HEK293T (cell line): ENCODE measurements at regions not wholly inside any gene's neighbourhood (a gene's known extent, or its start where the extent isn't known, plus 50 kb on each side); places are given as distances from the start of the nearest gene placed in this dataset.

Experiments
- CTCF ChIA-PET: fragments of 350-600 bp; formaldehyde crosslinking; extraction: SDS; loops from one replicate; lab custom pipeline; 2021; ENCODE audit warnings: antibody characterized with exemption, inconsistent platforms; lab: Yijun Ruan, JAX
- POLR2A ChIA-PET: fragments of 350-600 bp; formaldehyde crosslinking; extraction: SDS; loops from one replicate; lab custom pipeline; 2020; ENCODE audit warnings: antibody characterized with exemption, inconsistent platforms; lab: Yijun Ruan, JAX
- DNase-seq: peaks from one replicate; pipeline ENCODE4 v3.0.0; 2012; ENCODE audit warnings: mixed read lengths; ENCODE audit errors: extremely low spot score
- ARNT ChIP-seq: fragments of 450-650 bp; IDR thresholded peaks from 2 replicates; pipeline ENCODE4 v1.6.1; 2017; ENCODE audit warnings: mild to moderate bottlenecking
- BHLHE40 ChIP-seq: fragments of 450-650 bp; IDR thresholded peaks from 2 replicates; pipeline ENCODE4 v1.6.1; 2016; ENCODE audit warnings: mild to moderate bottlenecking, moderate library complexity, borderline replicate concordance
- CTBP1 ChIP-seq: fragments of 450-650 bp; IDR thresholded peaks from 2 replicates; pipeline ENCODE4 v1.6.1; 2016; ENCODE audit warnings: borderline replicate concordance
- ELF4 ChIP-seq: fragments of 450-650 bp; IDR thresholded peaks from 2 replicates; pipeline ENCODE4 v1.6.1; 2017; ENCODE audit warnings: antibody characterized with exemption
- FOXA1 ChIP-seq: fragments of 450-650 bp; IDR thresholded peaks from 2 replicates; pipeline ENCODE4 v1.6.1; 2016; ENCODE audit warnings: mild to moderate bottlenecking
- FOXK2 ChIP-seq: fragments of 450-650 bp; IDR thresholded peaks from 2 replicates; pipeline ENCODE4 v1.6.1; 2016; ENCODE audit warnings: mild to moderate bottlenecking
- FOXM1 ChIP-seq: fragments of 450-650 bp; IDR thresholded peaks from 2 replicates; pipeline ENCODE4 v1.6.1; 2017; ENCODE audit warnings: mild to moderate bottlenecking, borderline replicate concordance
- HDGF ChIP-seq: fragments of 450-650 bp; IDR thresholded peaks from 2 replicates; pipeline ENCODE4 v1.6.1; 2017; ENCODE audit warnings: antibody characterized with exemption, borderline replicate concordance
- L3MBTL2 ChIP-seq: fragments of 450-650 bp; conservative IDR thresholded peaks from 2 replicates; pipeline ENCODE4 v1.6.1; 2016; ENCODE audit warnings: mild to moderate bottlenecking
- LEF1 ChIP-seq: fragments of 450-650 bp; IDR thresholded peaks from 2 replicates; pipeline ENCODE4 v1.6.1; 2017; ENCODE audit warnings: mild to moderate bottlenecking, borderline replicate concordance
- NFRKB ChIP-seq: fragments of 450-650 bp; IDR thresholded peaks from 2 replicates; pipeline ENCODE4 v1.6.1; 2016; ENCODE audit warnings: mild to moderate bottlenecking, moderate library complexity
- PKNOX1 ChIP-seq: fragments of 450-650 bp; IDR thresholded peaks from 2 replicates; pipeline ENCODE4 v1.6.1; 2016
- SP1 ChIP-seq: fragments of 450-650 bp; IDR thresholded peaks from 2 replicates; pipeline ENCODE4 v1.6.1; 2017
- SUZ12 ChIP-seq: fragments of 450-650 bp; IDR thresholded peaks from 2 replicates; pipeline ENCODE4 v1.6.1; 2016; ENCODE audit warnings: mild to moderate bottlenecking
- TARDBP ChIP-seq: fragments of 450-650 bp; IDR thresholded peaks from 2 replicates; pipeline ENCODE4 v1.6.1; 2016
- ZNF384 ChIP-seq: fragments of 450-650 bp; IDR thresholded peaks from 2 replicates; pipeline ENCODE4 v1.6.1; 2016

DNA sequence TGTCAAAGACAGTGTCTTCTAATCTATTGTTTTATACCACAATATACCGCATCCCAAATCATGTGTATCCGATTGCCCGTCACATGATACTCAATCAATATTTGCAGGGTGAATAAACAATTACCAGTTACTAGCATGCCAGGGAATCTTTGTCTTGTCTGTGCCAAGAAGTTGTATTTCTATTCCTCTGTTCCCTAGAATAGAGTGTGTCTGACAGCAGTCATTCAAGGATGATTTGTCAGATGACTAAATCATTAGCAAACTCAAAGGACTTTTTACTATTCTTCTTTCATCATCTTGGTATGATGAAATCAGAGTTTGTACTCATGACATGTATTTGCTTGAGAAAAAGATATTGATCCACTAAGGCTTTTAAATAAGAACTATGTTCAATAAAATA is 348.8 kb downstream of the HTR1A start:
- TF ChIP-seq L3MBTL2 (no peak), FOXA1 (no peak), FOXK2 (no peak), NFRKB (no peak), SUZ12 (no peak), CTBP1 (no peak), ELF4 (no peak)
- CTCF ChIA-PET: no interaction called here
- no peak for DNase-seq
- POLR2A ChIA-PET: no interaction called here

- ChIA-PET POLR2A (no interaction called here), CTCF (no interaction called here)
- DNase-seq: no peak
- no peak for TF ChIP-seq NFRKB
- TF ChIP-seq PKNOX1: no peak
- TF ChIP-seq ELF4: no peak
- TF ChIP-seq BHLHE40: no peak
- no peak for TF ChIP-seq ARNT
- TF ChIP-seq CTBP1: no peak
- TF ChIP-seq LEF1: no peak
- no peak for TF ChIP-seq FOXK2
- TF ChIP-seq FOXA1: no peak
- TF ChIP-seq FOXM1: no peak
- no peak for TF ChIP-seq ZNF384
- no peak for TF ChIP-seq L3MBTL2
- TF ChIP-seq SP1: no peak
- TF ChIP-seq HDGF: no peak
- TF ChIP-seq TARDBP: no peak
These were observed 358.2 kb downstream of the HTR1A start for GRCh38 chr5:63603996-63604395.

DNA sequence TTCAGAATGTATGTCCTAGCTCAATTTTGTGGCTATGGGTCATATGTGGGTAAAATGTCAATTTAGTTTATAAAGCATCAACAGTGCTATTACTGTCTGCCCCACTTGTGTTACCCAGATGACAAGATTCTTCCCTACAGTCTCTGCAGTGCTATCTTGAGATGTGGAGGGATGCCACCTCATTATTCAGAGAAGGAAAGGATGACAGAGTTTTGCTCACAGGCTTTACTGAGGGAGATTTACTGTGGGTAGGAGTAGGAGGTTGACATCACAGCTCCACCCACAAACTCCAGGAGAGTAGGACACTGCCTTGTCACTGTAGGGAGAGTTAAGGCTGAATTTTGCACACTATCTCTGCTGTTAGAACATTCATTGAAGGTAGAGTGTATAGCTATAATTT is 359.3 kb downstream of the HTR1A start:
- ChIA-PET CTCF (no interaction called here), POLR2A (no interaction called here)
- no peak for TF ChIP-seq FOXM1
- TF ChIP-seq ELF4: no peak
- TF ChIP-seq PKNOX1: no peak
- no peak for DNase-seq

DNA sequence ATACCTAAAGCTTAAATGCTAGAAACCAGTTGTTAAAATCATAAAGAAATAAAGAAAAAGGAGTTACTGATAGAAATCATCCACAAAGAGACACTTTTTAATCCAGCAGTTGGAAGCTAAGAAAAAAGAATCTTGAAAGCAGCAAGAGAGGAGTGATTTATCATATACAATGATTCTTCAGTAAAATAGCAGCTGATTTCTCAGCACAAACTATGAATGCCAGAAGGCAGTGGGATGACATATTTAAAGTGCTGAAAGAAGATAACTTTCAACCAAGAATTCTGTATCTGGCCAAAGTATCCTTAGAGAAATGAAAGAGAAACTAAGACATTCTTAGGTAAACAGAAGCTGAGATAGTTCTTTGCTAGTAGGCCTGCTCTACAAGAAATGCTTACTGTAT is 366.0 kb downstream of the HTR1A start:
- ChIA-PET POLR2A (no interaction called here), CTCF (no interaction called here)
- no peak for DNase-seq

DNA sequence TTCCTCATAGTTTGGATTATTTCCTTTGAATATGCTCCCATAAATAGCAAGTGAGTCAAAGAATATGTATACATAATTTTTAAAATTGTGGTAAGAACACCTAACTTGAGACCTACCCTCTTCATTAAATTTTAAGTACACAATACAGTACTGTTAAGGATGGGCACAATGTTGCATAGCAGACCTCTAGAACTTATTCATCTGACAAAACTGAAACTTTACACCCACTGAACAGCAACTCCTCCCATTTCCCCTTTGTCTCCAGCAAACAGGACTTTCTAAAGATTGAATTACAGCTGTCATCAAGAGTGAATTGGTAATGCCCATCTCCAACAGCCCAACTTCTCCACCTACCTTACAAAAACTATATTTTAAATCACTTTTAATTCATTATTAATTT is 388.9 kb downstream of the HTR1A start:
- ChIA-PET CTCF (no interaction called here), POLR2A (no interaction called here)
- no peak for DNase-seq

More for the DNA sequence above, 366.0 kb downstream of the HTR1A start:
- no peak for TF ChIP-seq ELF4
- no peak for TF ChIP-seq NFRKB
- TF ChIP-seq HDGF: no peak
- no peak for TF ChIP-seq TARDBP
- TF ChIP-seq CTBP1: no peak

DNA sequence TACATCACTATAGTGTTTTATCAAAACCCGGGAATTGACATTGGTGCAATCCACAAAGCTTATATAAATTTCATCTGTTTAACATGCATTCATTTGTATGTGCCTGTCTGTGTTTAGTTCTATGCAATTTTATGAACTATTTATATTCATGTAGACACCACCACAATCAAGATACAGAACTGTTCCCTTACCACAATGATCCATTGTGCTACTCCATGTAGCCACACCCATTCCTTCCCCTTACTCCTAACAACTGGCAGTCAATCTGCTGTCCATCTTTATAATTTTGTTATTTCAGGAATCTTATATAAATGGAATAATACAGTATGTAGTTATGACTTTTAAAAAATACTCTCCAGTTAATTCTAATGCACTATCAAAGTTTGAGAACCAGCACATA is 389.5 kb downstream of the HTR1A start:
- ChIA-PET CTCF (no interaction called here), POLR2A (no interaction called here)
- no peak for TF ChIP-seq ZNF384
- no peak for TF ChIP-seq NFRKB
- TF ChIP-seq ELF4: no peak
- TF ChIP-seq SP1: no peak
- TF ChIP-seq HDGF: no peak
- TF ChIP-seq L3MBTL2: no peak
- no peak for TF ChIP-seq FOXA1
- TF ChIP-seq FOXK2: no peak
- no peak for TF ChIP-seq TARDBP
- TF ChIP-seq LEF1: no peak
- no peak for TF ChIP-seq PKNOX1
- no peak for TF ChIP-seq ARNT
- no peak for TF ChIP-seq BHLHE40
- no peak for TF ChIP-seq SUZ12

More for the DNA sequence above, 388.9 kb downstream of the HTR1A start:
- no peak for TF ChIP-seq BHLHE40
- TF ChIP-seq FOXA1: no peak
- no peak for TF ChIP-seq PKNOX1
- TF ChIP-seq HDGF: no peak
- no peak for TF ChIP-seq LEF1
- TF ChIP-seq ZNF384: no peak
- TF ChIP-seq SP1: no peak
- no peak for TF ChIP-seq ELF4
- no peak for TF ChIP-seq NFRKB
- no peak for TF ChIP-seq FOXM1
- TF ChIP-seq SUZ12: no peak
- no peak for TF ChIP-seq TARDBP
- TF ChIP-seq CTBP1: no peak
- no peak for TF ChIP-seq L3MBTL2
- TF ChIP-seq ARNT: no peak
- TF ChIP-seq FOXK2: no peak

DNA sequence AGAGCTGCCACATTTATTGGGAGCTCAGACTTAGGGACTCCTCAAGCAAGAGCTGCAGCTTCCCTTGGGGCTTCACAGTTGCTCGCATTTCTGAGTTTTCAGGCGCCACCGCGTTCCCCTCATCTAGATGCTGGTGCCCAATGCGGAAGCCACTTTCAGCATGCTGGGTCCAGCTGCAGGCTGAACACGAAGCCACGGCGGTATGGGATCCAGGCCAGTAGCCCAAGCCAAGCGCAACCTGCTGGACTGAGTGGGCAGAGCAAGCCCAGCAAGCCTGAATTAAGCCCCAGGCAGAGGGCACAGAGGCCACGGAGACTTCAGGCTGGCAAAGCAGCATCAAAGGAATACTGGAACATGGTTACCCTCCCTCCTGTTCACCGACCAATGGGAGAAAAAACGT is 391.5 kb downstream of the HTR1A start:
- no peak for DNase-seq
- POLR2A ChIA-PET: no interaction called here
- TF ChIP-seq FOXM1: no peak
- CTCF ChIA-PET: no interaction called here

More for the DNA sequence above, 389.5 kb downstream of the HTR1A start:
- DNase-seq: no peak
